ENCODE measurements at regions not wholly inside any gene's neighbourhood (a gene's known extent, or its start where the extent isn't known, plus 50 kb on each side); places are given as distances from the start of the nearest gene placed in this dataset.

DNA sequence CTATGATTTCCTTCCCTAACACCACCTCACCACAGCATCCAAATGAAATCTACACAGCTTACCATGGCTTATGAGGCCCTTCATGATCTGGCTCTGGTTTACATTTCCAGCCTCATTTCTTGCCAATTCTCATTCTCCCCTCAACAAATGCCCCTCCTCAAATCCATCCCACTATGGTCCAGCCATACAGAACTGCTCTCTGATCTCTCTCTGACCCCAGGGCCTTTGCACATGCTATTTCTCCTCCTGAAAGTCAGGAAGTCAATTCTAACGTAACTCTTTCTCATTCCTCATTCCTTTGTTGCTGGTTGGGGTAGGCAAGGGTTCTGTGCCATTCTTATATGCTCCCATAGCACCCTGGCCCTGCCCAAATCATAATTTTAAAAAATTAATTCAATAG is 120.0 kb downstream of the LRIG2 start:
- Histone ChIP-seq H3K36me3 (ENCODE audit: low read depth) (no peaks in the 10 kb centered on the region), H3K27me3 (ENCODE audit: insufficient read depth, poor library complexity, severe bottlenecking) (no peaks in the 10 kb centered on the region), H3K9me3 (ENCODE audit: severe bottlenecking) (no peaks in the 10 kb centered on the region), H3K4me3 (ENCODE audit: severe bottlenecking) (no peak overlapping the region), H3K4me1 (ENCODE audit: insufficient read depth, poor library complexity, severe bottlenecking) (no peaks in the 10 kb centered on the region), H3K27ac (ENCODE audit: poor library complexity, severe bottlenecking) (no peak overlapping the region)
- ATAC-seq (ENCODE audit: low read depth) (no peak), DNase-seq (ENCODE audit: low spot score) (no peak)
- TF ChIP-seq, protein P1, sequence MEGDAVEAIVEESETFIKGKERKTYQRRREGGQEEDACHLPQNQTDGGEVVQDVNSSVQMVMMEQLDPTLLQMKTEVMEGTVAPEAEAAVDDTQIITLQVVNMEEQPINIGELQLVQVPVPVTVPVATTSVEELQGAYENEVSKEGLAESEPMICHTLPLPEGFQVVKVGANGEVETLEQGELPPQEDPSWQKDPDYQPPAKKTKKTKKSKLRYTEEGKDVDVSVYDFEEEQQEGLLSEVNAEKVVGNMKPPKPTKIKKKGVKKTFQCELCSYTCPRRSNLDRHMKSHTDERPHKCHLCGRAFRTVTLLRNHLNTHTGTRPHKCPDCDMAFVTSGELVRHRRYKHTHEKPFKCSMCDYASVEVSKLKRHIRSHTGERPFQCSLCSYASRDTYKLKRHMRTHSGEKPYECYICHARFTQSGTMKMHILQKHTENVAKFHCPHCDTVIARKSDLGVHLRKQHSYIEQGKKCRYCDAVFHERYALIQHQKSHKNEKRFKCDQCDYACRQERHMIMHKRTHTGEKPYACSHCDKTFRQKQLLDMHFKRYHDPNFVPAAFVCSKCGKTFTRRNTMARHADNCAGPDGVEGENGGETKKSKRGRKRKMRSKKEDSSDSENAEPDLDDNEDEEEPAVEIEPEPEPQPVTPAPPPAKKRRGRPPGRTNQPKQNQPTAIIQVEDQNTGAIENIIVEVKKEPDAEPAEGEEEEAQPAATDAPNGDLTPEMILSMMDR (IDR thresholded peaks at IDR 0.05; ENCODE audit: poor library complexity, severe bottlenecking), result no peak

DNA sequence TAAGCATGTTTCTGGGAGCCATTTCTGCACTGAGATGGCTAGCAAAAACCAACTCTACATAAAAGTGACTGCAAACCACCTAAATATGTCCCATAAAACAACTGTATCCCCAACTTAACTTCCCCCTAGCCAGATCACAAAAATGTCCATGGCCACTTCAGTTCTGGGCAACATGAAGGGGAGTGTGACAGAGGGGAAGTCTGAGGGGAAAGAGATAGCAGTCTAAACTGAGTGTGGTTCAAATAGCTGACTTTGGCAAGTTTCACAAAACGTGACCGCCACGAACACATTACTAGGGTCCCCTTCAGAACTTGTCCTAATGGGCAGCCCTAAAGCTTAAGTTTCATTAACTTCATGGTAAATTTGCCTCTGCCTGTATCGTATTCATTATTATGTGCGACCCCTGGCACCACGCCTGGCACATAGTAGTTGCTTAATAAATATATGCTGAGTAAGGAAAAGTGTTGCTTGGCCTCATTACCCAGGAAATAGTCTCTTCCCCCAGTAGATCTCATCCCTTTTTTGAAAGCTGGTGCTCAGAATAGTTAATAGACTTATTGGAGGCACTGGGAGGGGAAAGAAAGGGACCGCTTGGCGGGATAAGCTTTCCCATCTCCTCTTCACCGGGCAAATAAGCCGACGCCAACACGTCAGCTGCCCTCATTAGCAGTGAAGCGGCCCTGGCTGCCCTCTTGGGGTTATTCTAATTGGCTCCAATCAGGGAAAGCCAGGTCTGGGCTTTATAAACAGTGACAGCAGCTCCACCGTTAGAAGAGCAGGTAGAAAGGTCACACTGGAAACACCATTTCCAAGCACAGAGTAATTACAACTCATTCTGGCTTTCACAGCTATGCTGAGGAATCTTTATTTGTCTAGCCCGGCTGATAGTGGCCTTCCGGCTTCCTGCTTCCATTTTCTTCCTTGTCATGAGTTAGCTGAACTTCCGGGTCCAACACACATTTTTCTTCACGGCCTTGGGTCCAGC is 122.1 kb downstream of the LRIG2 start:
- Histone ChIP-seq H3K9me3 (ENCODE audit: severe bottlenecking) (no peaks in the 10 kb centered on the region), H3K27ac (ENCODE audit: poor library complexity, severe bottlenecking) (no peak overlapping the region), H3K27me3 (ENCODE audit: insufficient read depth, poor library complexity, severe bottlenecking) (no peaks in the 10 kb centered on the region), H3K4me3 (ENCODE audit: severe bottlenecking) (no peak overlapping the region), H3K4me1 (ENCODE audit: insufficient read depth, poor library complexity, severe bottlenecking) (no peaks in the 10 kb centered on the region), H3K36me3 (ENCODE audit: low read depth) (no peaks in the 10 kb centered on the region)
- DNase-seq (ENCODE audit: low spot score) (no peak), ATAC-seq (ENCODE audit: low read depth) (no peak)
- TF ChIP-seq, protein P1 (IDR thresholded peaks at IDR 0.05; ENCODE audit: poor library complexity, severe bottlenecking), result no peak

DNA sequence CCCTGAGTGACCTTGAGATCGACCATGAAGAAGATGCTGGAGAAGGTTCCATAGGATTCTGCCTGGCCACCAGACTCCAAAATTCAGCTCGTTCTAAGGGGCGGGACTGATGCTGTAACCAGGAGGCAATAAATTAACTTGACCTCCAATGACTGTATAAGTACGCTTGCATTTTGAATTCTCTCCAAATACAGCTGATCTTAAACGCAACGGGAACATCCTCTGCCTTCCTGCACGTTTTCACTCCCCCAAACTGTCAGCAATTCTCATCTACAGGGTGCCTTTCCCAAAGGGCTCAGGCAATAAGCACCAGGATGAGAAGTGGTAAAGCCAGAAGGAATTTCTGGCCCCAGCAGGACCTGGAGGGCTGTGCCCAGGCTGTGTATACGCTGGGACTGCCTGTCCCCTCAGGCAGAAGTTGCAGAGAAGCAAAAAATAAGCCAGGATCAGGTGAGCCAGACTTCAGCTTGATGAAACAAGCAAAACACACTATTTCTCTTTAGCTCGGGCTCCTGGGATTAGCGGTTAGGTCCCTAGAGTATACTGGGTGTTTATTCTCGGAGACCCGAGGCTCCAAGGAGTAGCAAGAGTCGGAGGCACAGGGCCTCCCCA is 124.8 kb downstream of the LRIG2 start:
- H3K27ac ChIP-seq (ENCODE audit: poor library complexity, severe bottlenecking), result no peak overlapping the region
- H3K27me3 ChIP-seq (ENCODE audit: insufficient read depth, poor library complexity, severe bottlenecking), result no peaks in the 10 kb centered on the region
- no peak overlapping the region for H3K4me3 ChIP-seq (ENCODE audit: severe bottlenecking)
- DNase-seq (ENCODE audit: low spot score) (no peak), ATAC-seq (ENCODE audit: low read depth) (no peak)
- H3K9me3 ChIP-seq (ENCODE audit: severe bottlenecking), result no peaks in the 10 kb centered on the region
- TF ChIP-seq, protein P1 (IDR thresholded peaks at IDR 0.05; ENCODE audit: poor library complexity, severe bottlenecking), result no peak
- H3K4me1 ChIP-seq (ENCODE audit: insufficient read depth, poor library complexity, severe bottlenecking), result no peaks in the 10 kb centered on the region
- no peaks in the 10 kb centered on the region for H3K36me3 ChIP-seq (ENCODE audit: low read depth)

DNA sequence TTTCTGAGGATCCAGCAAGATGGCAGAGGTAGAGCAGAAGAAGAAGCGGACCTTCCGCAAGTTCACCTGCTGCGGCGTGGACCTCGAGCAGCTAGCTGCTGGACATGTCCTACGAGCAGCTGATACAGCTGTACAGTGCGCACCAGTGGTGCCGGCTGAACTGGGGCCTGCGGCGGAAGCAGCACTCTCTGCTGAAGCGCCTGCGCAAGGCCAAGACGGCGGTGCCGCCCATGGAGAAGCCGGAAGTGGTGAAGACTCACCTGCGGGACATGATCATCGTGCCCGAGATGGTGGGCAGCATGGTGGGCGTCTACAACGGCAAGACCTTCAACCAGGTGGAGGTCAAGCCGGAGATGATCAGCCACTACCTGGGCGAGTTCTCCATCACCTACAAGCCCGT is 125.8 kb downstream of the LRIG2 start:
- ATAC-seq (ENCODE audit: low read depth) (no peak), DNase-seq (ENCODE audit: low spot score) (no peak)
- no peaks in the 10 kb centered on the region for H3K4me1 ChIP-seq (ENCODE audit: insufficient read depth, poor library complexity, severe bottlenecking)
- no peak overlapping the region for H3K4me3 ChIP-seq (ENCODE audit: severe bottlenecking)
- H3K27me3 ChIP-seq (ENCODE audit: insufficient read depth, poor library complexity, severe bottlenecking), result no peaks in the 10 kb centered on the region
- no peaks in the 10 kb centered on the region for H3K9me3 ChIP-seq (ENCODE audit: severe bottlenecking)
- TF ChIP-seq, protein P1 (IDR thresholded peaks at IDR 0.05; ENCODE audit: poor library complexity, severe bottlenecking), result no peak
- no peaks in the 10 kb centered on the region for H3K36me3 ChIP-seq (ENCODE audit: low read depth)
- H3K27ac ChIP-seq (ENCODE audit: poor library complexity, severe bottlenecking), result no peak overlapping the region
